ENCODE measurements at regions not wholly inside any gene's neighbourhood (a gene's known extent, or its start where the extent isn't known, plus 50 kb on each side); places are given as distances from the start of the nearest gene placed in this dataset.
"Not testable (repeated sequence)": the region's sequence is repeated elsewhere in the genome, so short reads cannot be mapped to it uniquely, and the experiment has no call there.

GRCh38 chr2:220585241-220585640 is 957.8 kb downstream of the SLC4A3 start:
- no peaks in the 10 kb centered on the region for H3K4me1 Mint-ChIP-seq
- H3K4me3 Mint-ChIP-seq: no peak overlapping the region
- H3K36me3 Mint-ChIP-seq (ENCODE audit: low read depth): no peaks in the 10 kb centered on the region
- TF ChIP-seq CTCF (conservative IDR thresholded peaks at IDR 0.05): no peak
- H3K9me3 Mint-ChIP-seq: no peaks in the 10 kb centered on the region
- H3K27ac Mint-ChIP-seq (ENCODE audit: unreplicated experiment): no peak overlapping the region
- H3K27me3 Mint-ChIP-seq (ENCODE audit: low read depth): peaks cover 14% of the 10 kb centered on the region
- DNase-seq (ENCODE audit: low read depth, low spot score): no peak

- TF ChIP-seq CTCF (conservative IDR thresholded peaks at IDR 0.05): no peak
- Mint-ChIP-seq H3K4me3 (no peak overlapping the region), H3K9me3 (no peaks in the 10 kb centered on the region), H3K36me3 (ENCODE audit: low read depth) (no peaks in the 10 kb centered on the region), H3K27me3 (ENCODE audit: low read depth) (peaks cover 14% of the 10 kb centered on the region), H3K4me1 (no peaks in the 10 kb centered on the region), H3K27ac (ENCODE audit: unreplicated experiment) (no peak overlapping the region)
- no peak for DNase-seq (ENCODE audit: low read depth, low spot score)
Observed at GRCh38 chr2:220586980-220587530, 959.6 kb downstream of the SLC4A3 start.

- Mint-ChIP-seq H3K27me3 (ENCODE audit: low read depth) (peaks cover 14% of the 10 kb centered on the region), H3K4me1 (no peaks in the 10 kb centered on the region), H3K27ac (ENCODE audit: unreplicated experiment) (no peak overlapping the region), H3K36me3 (ENCODE audit: low read depth) (no peaks in the 10 kb centered on the region), H3K9me3 (no peaks in the 10 kb centered on the region), H3K4me3 (no peak overlapping the region)
- DNase-seq (ENCODE audit: low read depth, low spot score): no peak
- TF ChIP-seq CTCF (conservative IDR thresholded peaks at IDR 0.05): no peak
Observed at GRCh38 chr2:220588148-220588547, 960.7 kb downstream of the SLC4A3 start.

DNA sequence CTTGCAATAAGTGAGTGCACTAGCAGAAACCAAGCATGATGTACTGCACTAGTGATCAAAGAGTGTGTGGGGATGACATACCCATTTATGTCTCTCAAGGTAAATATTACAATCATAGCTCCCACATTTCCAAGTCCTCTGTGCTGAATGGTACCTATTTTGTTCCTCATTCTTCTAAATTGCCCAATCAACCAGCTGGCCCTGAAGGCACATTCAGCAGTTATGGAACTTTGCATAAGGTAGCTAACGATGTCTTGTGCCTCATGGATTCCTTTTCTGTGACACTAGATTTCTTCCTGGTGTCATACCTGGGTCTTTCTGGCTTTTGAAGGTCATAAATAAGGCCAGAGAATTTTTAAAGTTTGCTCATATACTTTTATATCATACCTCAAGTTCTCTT is 963.0 kb downstream of the SLC4A3 start:
- Mint-ChIP-seq H3K4me1 (no peaks in the 10 kb centered on the region), H3K27ac (ENCODE audit: unreplicated experiment) (no peak overlapping the region), H3K4me3 (no peak overlapping the region), H3K9me3 (no peaks in the 10 kb centered on the region), H3K36me3 (ENCODE audit: low read depth) (no peaks in the 10 kb centered on the region), H3K27me3 (ENCODE audit: low read depth) (peaks cover 9% of the 10 kb centered on the region)
- no peak for TF ChIP-seq CTCF (conservative IDR thresholded peaks at IDR 0.05)
- no peak for DNase-seq (ENCODE audit: low read depth, low spot score)

GRCh38 chr2:220593526-220593925 is 966.1 kb downstream of the SLC4A3 start:
- no peaks in the 10 kb centered on the region for H3K9me3 Mint-ChIP-seq
- no peaks in the 10 kb centered on the region for H3K4me1 Mint-ChIP-seq
- H3K36me3 Mint-ChIP-seq (ENCODE audit: low read depth): no peaks in the 10 kb centered on the region
- no peak overlapping the region for H3K27ac Mint-ChIP-seq (ENCODE audit: unreplicated experiment)
- no peaks in the 10 kb centered on the region for H3K27me3 Mint-ChIP-seq (ENCODE audit: low read depth)
- H3K4me3 Mint-ChIP-seq: no peak overlapping the region
- no peak for TF ChIP-seq CTCF (conservative IDR thresholded peaks at IDR 0.05)
- DNase-seq (ENCODE audit: low read depth, low spot score): no peak

GRCh38 chr2:220601674-220602073 is 970.4 kb downstream of the EPHA4 start:
- Mint-ChIP-seq H3K27ac (ENCODE audit: unreplicated experiment) (no peak overlapping the region), H3K9me3 (peaks cover 1% of the 10 kb centered on the region), H3K4me1 (no peaks in the 10 kb centered on the region), H3K4me3 (no peak overlapping the region), H3K36me3 (ENCODE audit: low read depth) (no peaks in the 10 kb centered on the region), H3K27me3 (ENCODE audit: low read depth) (no peaks in the 10 kb centered on the region)
- no peak for TF ChIP-seq CTCF (conservative IDR thresholded peaks at IDR 0.05)
- DNase-seq (ENCODE audit: low read depth, low spot score): no peak

GRCh38 chr2:220613004-220613403 is 959.1 kb downstream of the EPHA4 start:
- not testable (repeated sequence) for H3K36me3 Mint-ChIP-seq (ENCODE audit: low read depth); DNase-seq (ENCODE audit: low read depth, low spot score); H3K4me1 Mint-ChIP-seq; H3K4me3 Mint-ChIP-seq; H3K27me3 Mint-ChIP-seq (ENCODE audit: low read depth); H3K9me3 Mint-ChIP-seq; H3K27ac Mint-ChIP-seq (ENCODE audit: unreplicated experiment)
